Body of pancreas (tissue), 4 donors: ENCODE measurements at regions not wholly inside any gene's neighbourhood (a gene's known extent, or its start where the extent isn't known, plus 50 kb on each side); places are given as distances from the start of the nearest gene placed in this dataset.

Experiments used
- ATAC-seq: fragments of 150-250 bp; one replicate; pipeline ENCODE4 v1.9.1; 2016
- DNase-seq, 4 donors: peaks; one replicate each; pipeline ENCODE4 v3.0.0-alpha.2; 2019
- H3K27ac ChIP-seq, 4 donors: fragments of 200-600 bp; sonication (generic); 1 replicate in 3 of 4; 2 replicates in 1 of 4; pipeline versions ENCODE4 v1.5.1 to v1.6.1; 2016 to 2019; ENCODE audit warnings: mild to moderate bottlenecking in 1 of 4, mixed read lengths in 1 of 4, moderate library complexity in 1 of 4
- H3K27me3 ChIP-seq, 2 donors: fragments of 200-600 bp; sonication (generic); one replicate each; pipeline ENCODE4 v1.6.0; 2016; ENCODE audit warnings: mild to moderate bottlenecking in 1 of 2
- H3K36me3 ChIP-seq, 2 donors: fragments of 200-600 bp; sonication (generic); replicated peaks in 1 of 2; 2 replicates each; pipeline ENCODE4 v1.5.1; 2016; ENCODE audit warnings: low read depth in 2 of 2; ENCODE audit not compliant: insufficient read depth in 1 of 2
- H3K4me1 ChIP-seq: fragments of 200-600 bp; sonication (generic); one replicate; pipeline ENCODE4 v1.6.0; 2016
- H3K4me3 ChIP-seq, 2 donors: fragments of 200-600 bp; sonication (generic); 1 replicate in 1 of 2; 2 replicates in 1 of 2; pipeline ENCODE4 v1.5.1; 2016 to 2019
- H3K9me3 ChIP-seq, 3 donors: fragments of 200-600 bp; sonication (generic); 1 replicate in 2 of 3; 2 replicates in 1 of 3; pipeline ENCODE4 v1.5.1; 2016
- POLR2A ChIP-seq, 3 donors: fragments of 450-650 bp; IDR thresholded peaks; one replicate each; pipeline ENCODE4 v1.6.1; 2016; ENCODE audit warnings: antibody characterized with exemption in 3 of 3, mild to moderate bottlenecking in 2 of 3
- WGBS, 2 donors: methylation state at CpG; one replicate each; pipeline ENCODE4 v1.1.5; 2017; 5-methylcytosine and 5-hydroxymethylcytosine counted together
- intact Hi-C: fragments of 100-400 bp; cut with DNase I; formaldehyde crosslinking; loops from one replicate; pipeline ENCODE4 v1.15.1; 2023
- TF ChIP-seq, protein P1 (sequence below), 7 experiments: fragments of 450-650 bp in 4 of 7; fragments of 200-600 bp in 3 of 7; sonication (generic) in 3 of 7; IDR thresholded peaks; one replicate each; pipeline ENCODE4 v1.5.1; 2016 to 2019; ENCODE audit warnings: antibody characterized with exemption in 7 of 7

DNA sequence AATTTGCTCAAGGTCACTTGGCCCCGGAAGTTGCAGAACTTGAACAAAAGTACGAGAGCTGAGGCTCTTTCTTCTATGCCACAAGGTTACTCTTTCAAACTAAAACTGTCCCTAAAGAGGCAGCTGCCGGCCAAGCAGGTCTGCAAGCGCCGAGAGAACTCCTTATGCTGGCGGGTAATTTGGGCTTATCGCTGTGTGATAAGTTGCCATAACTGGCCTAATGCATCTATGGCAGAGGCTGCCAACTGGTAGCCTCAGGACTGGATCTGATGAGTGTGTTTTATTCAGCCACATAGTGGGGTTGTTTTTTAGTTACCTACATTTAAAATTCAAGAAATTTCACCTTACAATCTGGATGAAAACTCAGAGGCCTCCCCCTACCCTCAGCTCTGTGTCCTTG, 68.1 kb upstream of the SPOCK1 start:
- intact Hi-C loops, result no loop called here
- no peaks in the 10 kb centered on the region for H3K36me3 ChIP-seq

DNA sequence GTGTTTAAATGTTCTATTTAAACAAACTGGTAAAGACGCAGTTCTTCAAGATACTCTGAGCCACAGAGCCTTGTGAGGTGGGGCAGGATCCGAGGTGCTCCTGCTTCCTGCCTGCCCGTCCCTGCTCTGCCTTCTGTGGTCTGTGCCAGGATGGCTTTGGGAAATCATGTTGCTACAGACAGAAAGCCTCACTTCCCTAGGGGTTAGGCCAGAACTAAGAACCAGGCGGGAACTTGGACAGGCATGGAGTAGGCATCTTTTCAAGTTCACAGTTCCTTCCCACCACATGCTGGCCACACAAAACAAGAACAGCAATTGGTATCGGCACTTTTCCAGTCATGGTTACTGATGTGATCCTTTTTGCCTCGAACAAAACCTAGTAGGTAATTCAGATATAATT, 67.7 kb upstream of the SPOCK1 start:
- DNase-seq (no peak), ATAC-seq (no peak)
- Histone ChIP-seq H3K27ac (no peak overlapping the region), H3K4me3 (no peak overlapping the region), H3K9me3 (no peaks in the 10 kb centered on the region), H3K4me1 (no peaks in the 10 kb centered on the region), H3K36me3 (no peaks in the 10 kb centered on the region), H3K27me3 (no peaks in the 10 kb centered on the region)
- 49 to 51% methylated on average over 6 of the region's 6 CpGs for WGBS, 2 donors
- no peak for TF ChIP-seq POLR2A (IDR thresholded peaks at IDR 0.05)
- TF ChIP-seq, protein P1, sequence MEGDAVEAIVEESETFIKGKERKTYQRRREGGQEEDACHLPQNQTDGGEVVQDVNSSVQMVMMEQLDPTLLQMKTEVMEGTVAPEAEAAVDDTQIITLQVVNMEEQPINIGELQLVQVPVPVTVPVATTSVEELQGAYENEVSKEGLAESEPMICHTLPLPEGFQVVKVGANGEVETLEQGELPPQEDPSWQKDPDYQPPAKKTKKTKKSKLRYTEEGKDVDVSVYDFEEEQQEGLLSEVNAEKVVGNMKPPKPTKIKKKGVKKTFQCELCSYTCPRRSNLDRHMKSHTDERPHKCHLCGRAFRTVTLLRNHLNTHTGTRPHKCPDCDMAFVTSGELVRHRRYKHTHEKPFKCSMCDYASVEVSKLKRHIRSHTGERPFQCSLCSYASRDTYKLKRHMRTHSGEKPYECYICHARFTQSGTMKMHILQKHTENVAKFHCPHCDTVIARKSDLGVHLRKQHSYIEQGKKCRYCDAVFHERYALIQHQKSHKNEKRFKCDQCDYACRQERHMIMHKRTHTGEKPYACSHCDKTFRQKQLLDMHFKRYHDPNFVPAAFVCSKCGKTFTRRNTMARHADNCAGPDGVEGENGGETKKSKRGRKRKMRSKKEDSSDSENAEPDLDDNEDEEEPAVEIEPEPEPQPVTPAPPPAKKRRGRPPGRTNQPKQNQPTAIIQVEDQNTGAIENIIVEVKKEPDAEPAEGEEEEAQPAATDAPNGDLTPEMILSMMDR (IDR thresholded peaks at IDR 0.05), result no peak
- intact Hi-C loops, result no loop called here

More for the DNA sequence above, 68.1 kb upstream of the SPOCK1 start:
- Histone ChIP-seq H3K27ac (no peak overlapping the region), H3K4me3 (no peak overlapping the region), H3K9me3 (no peaks in the 10 kb centered on the region), H3K4me1 (no peaks in the 10 kb centered on the region), H3K27me3 (no peaks in the 10 kb centered on the region)
- DNase-seq, result no peak
- TF ChIP-seq POLR2A (IDR thresholded peaks at IDR 0.05), result no peak
- TF ChIP-seq, protein P1 (IDR thresholded peaks at IDR 0.05), result no peak
- 54 to 67% methylated on average over 5 to 7 of the region's 7 CpGs for WGBS, 2 donors
- no peak for ATAC-seq

- Histone ChIP-seq H3K27me3 (no peaks in the 10 kb centered on the region), H3K27ac (no peak overlapping the region), H3K4me1 (no peaks in the 10 kb centered on the region), H3K9me3 (no peaks in the 10 kb centered on the region), H3K36me3 (no peaks in the 10 kb centered on the region), H3K4me3 (no peak overlapping the region)
- intact Hi-C loops, result no loop called here
- peak; percentile 33 for ATAC-seq
- WGBS, 2 donors, result 86 to 94% methylated on average over 2 of the region's 2 CpGs
- peak in 1 of 4 donors; percentile 20 for DNase-seq
- TF ChIP-seq, protein P1 (IDR thresholded peaks at IDR 0.05), result no peak
- TF ChIP-seq POLR2A (IDR thresholded peaks at IDR 0.05), result no peak
These were observed 67.0 kb upstream of the SPOCK1 start for GRCh38 chr5:137566118-137566541.

DNA sequence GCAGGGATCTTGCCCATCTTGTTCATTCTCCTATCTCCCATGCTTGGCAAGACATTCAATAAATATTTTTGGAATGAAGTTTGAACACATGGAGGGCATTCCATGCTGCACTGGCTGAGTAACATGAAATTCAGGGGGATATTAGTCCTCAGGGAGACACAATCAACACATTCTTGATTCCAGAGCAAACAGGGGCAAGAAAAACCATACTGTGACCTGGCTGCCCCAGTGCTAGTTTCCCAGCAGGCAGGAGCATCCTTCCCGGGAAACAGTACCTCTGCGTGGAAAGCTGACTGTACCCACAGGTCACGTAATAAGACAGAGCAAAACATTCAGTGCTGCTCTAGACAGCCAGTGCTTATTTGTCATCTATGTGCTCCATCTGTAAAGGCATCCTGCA, 66.3 kb upstream of the SPOCK1 start:
- DNase-seq (no peak), ATAC-seq (no peak)
- H3K4me3 ChIP-seq, result no peak overlapping the region
- H3K36me3 ChIP-seq, result no peaks in the 10 kb centered on the region
- no peak overlapping the region for H3K27ac ChIP-seq
- no peaks in the 10 kb centered on the region for H3K27me3 ChIP-seq
- 59 to 80% methylated on average over 3 of the region's 3 CpGs for WGBS, 2 donors
- H3K4me1 ChIP-seq, result no peaks in the 10 kb centered on the region
- no peak for TF ChIP-seq POLR2A (IDR thresholded peaks at IDR 0.05)
- TF ChIP-seq, protein P1 (IDR thresholded peaks at IDR 0.05), result no peak
- H3K9me3 ChIP-seq, result no peaks in the 10 kb centered on the region
- intact Hi-C loops, result no loop called here

DNA sequence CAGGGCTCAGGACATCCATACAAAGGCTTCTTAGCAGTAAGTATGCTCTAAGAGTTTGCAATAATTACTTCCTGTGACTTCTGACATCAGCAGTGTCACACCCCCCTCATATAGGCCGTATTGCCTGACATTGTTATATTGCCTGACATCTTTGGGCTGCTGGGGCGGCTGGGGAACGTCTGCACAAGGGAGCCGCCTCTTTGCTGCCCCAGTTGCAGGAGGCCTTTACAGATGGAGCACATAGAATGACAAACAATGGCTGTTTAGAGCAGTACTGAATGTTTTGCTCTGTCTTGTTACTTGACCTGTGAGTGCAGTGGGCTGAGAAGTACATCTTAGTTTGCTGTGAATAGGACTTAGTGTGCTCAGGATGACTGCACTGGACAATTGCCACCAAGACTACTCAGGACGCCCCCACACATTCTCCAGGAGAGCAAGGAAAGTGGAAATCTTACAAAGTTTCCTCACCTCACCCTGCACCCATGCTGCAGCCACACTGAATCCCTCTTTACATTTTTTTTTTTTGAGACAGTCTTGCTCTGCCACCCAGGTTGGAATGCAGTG, 65.4 kb upstream of the SPOCK1 start:
- Histone ChIP-seq H3K27me3 (no peaks in the 10 kb centered on the region), H3K4me1 (no peaks in the 10 kb centered on the region), H3K9me3 (no peaks in the 10 kb centered on the region), H3K4me3 (no peak overlapping the region), H3K36me3 (no peaks in the 10 kb centered on the region), H3K27ac (no peak overlapping the region)
- intact Hi-C loops, result no loop called here
- 39 to 50% methylated on average over 5 of the region's 5 CpGs for WGBS, 2 donors
- peak; percentile 27 for ATAC-seq
- TF ChIP-seq, protein P1 (IDR thresholded peaks at IDR 0.05), result no peak
- TF ChIP-seq POLR2A (IDR thresholded peaks at IDR 0.05), result no peak
- peak in 1 of 4 donors; percentile 14 for DNase-seq
